ENCODE measurements at regions not wholly inside any gene's neighbourhood (a gene's known extent, or its start where the extent isn't known, plus 50 kb on each side); places are given as distances from the start of the nearest gene placed in this dataset.
"Not testable (repeated sequence)": the region's sequence is repeated elsewhere in the genome, so short reads cannot be mapped to it uniquely, and the experiment has no call there.

DNA sequence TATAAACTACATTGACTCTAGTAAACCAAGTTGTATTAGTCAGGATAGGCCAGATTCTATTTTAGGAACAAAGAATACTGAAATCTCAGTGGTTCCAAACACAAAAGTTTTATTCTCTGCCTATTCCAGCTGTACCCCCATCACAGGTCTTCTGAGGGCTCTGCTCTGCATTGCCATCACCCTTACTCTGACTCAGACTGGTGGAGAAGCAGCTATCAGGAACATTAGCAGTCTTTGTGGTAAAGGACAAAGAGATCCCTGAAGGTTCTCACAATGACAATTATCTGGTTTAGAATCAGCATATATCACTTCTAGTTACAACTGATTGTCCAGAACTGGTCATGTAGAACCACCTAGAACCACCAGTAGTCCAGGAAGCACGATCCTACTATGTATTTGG, 251.1 kb downstream of the GLUD2 start:
- DNase-seq (ENCODE audit: low read depth) = no peak

GRCh38 chrX:121301356-121301755, 253.9 kb downstream of the GLUD2 start:
- DNase-seq (ENCODE audit: low read depth) = no peak

- DNase-seq (ENCODE audit: low read depth) = no peak
Measured at GRCh38 chrX:121301822-121302221, 254.4 kb downstream of the GLUD2 start.

DNA sequence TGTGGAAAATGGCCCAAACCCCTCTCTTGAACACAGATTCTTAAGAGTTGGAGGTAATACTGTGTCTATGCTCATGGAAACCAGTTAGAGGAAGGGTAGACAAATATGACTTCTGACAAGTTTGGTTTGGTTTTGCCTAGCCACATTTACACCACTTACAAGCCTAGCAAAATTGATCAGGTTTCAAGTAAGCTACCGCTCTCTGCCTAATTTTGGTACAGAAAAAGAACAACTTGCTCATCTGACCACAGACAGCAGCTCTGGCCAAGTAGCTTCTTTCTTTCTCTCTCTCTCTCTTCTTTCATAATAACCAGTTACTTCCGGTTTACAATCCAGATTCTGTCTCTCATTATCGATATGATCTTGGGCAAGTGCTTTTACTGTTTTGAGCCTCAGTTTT, 260.0 kb downstream of the GLUD2 start:
- peak; percentile 2 for DNase-seq (ENCODE audit: low read depth)

DNA sequence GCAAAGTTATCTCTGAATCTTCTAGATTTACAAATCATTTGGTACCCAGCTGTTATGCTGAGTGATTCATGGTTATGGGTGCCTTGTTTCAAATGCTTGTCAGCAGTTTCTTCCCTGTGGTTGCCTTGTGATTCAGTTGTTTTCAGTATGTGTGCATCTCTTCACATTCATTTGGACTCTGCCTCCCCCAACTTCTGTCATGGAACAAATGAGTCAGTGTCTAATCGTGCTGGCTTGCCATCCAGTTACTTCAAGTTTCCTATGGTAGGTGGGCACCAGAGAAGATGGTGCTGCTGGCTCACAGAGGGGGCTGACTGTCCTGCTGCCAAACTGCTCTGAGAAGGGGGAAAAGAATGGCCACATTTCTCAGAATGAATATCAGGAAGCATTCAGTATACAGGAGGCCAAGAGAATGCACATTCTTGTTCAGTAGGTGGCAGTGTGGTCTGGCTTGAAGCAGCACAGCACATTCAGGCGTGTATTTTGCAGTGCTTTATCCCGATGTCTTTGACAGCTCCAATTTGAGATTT, 260.9 kb downstream of the GLUD2 start:
- DNase-seq (ENCODE audit: low read depth) = peak; percentile 60

DNA sequence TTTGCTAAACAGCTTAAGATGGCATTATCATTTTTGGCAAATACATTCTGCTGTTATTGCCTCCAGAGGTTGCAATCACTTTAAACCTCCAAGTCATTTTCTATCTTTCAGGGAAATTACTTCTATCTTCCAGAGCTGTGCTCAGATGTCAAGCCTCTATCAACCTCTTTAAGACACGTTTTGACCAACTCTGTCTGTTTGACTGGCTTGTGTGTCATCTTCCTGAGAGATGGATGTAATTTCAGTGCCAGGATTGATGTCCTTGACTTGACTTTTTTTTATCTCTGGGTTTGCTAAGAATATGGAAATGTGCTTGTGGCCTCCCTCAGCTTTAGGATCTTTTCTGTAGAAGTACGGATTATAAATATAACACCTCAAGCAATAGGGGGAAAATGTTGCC, 263.4 kb downstream of the GLUD2 start:
- DNase-seq (ENCODE audit: low read depth) = no peak

DNA sequence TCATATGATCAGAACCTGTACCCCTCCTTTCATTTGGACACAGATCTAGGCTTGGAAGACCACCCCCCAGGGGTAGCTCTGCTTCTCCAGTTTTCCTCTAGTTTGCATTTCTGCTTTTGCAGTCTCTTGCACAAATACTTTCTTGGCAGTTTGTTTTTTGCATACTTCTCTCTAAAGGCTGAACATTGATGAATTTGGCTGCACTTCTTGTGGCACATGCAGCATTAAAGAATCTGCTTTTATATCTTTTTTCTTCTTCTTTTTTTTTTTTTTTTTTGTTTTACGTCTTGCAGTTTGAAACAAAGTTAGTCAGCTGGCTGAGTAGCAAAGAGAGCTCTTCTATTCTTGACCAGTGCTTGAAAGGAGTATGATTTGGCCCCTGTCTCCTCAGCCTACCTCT, 273.0 kb downstream of the GLUD2 start:
- no peak for DNase-seq (ENCODE audit: low read depth)

GRCh38 chrX:121322159-121322558, 274.7 kb downstream of the GLUD2 start:
- no peak for DNase-seq (ENCODE audit: low read depth)

- no peak for DNase-seq (ENCODE audit: low read depth)
Measured at GRCh38 chrX:121323337-121323736, 275.9 kb downstream of the GLUD2 start.

DNA sequence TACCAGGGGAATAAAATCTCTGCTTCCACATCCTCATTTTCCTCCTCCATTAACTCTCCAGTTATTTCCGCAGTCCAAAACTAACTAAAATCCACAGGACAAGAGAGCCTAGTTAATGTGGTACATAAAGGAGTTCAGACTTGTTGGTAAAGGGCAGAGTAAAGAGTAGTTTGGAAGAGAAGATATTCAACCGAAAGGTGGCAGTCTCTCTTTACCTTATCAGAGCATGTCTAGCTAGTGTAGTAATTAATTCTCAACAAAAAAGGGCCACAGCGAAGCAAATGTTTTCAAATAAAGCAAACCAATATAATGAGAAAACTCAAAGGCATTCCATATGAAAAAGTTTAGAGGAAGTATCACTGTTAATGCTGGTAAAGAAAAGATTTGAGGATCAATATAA, 286.5 kb downstream of the GLUD2 start:
- no peak for DNase-seq (ENCODE audit: low read depth)

GRCh38 chrX:121336831-121337421, 289.5 kb downstream of the GLUD2 start:
- DNase-seq (ENCODE audit: low read depth) = no peak

GRCh38 chrX:121337816-121338215, 290.4 kb downstream of the GLUD2 start:
- no peak for DNase-seq (ENCODE audit: low read depth)

GRCh38 chrX:121349263-121349662, 301.9 kb downstream of the GLUD2 start:
- DNase-seq (ENCODE audit: low read depth) = no peak

GRCh38 chrX:121356139-121356849, 308.9 kb downstream of the GLUD2 start:
- no peak for DNase-seq (ENCODE audit: low read depth)

GRCh38 chrX:121356850-121357171, 309.4 kb downstream of the GLUD2 start:
- DNase-seq (ENCODE audit: low read depth) = no peak

- DNase-seq (ENCODE audit: low read depth) = no peak
Measured at GRCh38 chrX:121360280-121360679, 312.9 kb downstream of the GLUD2 start.

DNA sequence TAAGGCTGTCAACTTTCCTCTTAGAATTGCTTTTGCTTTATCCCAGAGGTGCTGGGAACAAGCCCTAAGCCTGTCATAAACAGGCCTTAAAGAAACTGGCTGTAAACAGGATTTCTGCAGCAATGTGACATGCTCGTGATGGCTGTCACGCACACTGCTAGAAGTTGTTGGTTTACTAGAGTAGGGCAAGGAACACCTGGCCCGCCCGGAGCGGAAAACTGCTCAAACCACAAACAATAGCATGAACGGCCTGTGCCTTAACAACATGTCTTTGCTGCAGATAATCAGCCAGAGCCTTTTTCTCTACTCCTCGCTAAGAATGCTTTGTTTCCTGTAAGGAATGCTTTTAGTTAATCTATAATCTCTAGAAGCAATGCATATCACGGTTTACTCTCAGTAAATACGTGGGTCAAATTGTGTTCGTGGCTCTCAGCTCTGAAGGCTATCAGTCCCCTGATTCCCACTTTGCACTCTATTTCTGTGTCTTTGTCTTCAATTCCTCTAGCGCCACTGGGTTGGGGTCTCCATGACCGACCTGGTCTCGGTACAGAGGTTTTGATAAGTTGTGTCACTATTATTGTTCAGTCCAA, 318.3 kb downstream of the GLUD2 start:
- DNase-seq (ENCODE audit: low read depth) = no peak

DNA sequence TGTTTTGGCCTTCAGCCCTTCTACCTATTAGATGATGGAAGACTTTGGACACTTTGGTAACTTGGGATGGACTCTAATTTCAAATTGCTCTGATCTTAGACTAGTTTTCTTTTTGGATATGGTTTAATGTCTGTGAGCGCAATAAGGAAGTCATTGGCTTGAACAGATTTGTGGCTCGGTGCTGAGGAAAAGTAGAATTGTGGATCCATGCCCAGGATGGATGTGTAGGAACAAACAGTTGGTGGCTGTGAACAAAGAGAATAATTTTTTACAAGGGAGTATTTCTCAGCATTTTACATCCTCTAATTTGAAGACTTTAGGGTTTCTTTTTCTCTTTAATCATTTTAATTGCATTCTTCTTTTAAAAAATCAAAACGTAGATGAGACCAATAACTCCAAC, 327.1 kb downstream of the GLUD2 start:
- no peak for DNase-seq (ENCODE audit: low read depth)

DNA sequence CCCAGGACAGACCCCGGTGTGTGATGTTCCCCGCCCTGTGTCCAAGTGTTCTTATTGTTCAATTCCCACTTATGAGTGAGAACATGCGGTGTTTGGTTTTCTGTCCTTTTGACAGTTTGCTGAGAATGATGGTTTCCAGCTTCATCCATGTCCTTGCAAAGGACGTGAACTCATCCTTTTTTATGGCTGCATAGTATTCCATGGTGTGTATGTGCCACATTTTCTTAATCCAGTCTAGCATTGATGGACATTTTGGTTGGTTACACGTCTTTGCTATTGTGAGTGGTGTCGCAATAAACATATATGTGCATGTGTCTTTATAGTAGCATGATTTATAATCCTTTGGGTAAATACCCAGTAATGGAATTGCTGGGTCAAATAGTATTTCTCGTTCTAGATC, 334.5 kb downstream of the GLUD2 start:
- DNase-seq (ENCODE audit: low read depth) = not testable (repeated sequence)

DNA sequence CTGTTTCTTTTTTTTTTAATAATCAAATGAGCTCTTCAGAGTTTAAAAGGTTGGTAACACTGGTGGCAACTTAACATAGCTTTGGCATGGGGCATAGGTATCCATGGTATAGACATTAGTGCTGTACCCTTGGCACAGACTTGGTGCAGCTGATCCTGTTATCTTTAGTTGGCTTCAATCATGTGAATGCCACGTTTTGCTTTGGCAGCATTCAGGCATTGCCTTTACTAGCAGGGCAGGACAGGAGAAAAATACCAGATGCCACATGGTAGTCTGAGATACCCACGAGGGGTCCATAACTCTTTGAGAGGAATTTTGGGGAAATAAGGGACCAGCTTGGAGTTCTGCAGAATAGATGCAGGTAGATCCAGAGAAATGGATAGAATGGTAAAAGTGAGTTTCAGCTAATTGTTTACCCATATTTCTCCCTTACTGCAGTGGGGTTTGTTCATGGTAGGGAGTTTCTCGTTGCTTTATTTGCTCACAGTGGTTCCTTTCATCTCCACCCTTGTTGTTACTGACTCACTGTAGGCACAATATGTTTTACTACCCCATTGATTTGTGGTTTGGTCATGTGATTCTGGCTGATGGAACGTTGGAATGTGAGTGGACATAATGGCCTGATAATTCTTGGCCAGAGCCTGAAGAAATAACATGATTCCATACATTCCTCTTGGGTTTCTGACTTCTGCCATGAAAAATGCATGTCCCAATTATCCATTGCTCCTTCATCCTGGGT, 342.7 kb downstream of the GLUD2 start:
- no peak for DNase-seq (ENCODE audit: low read depth)

DNA sequence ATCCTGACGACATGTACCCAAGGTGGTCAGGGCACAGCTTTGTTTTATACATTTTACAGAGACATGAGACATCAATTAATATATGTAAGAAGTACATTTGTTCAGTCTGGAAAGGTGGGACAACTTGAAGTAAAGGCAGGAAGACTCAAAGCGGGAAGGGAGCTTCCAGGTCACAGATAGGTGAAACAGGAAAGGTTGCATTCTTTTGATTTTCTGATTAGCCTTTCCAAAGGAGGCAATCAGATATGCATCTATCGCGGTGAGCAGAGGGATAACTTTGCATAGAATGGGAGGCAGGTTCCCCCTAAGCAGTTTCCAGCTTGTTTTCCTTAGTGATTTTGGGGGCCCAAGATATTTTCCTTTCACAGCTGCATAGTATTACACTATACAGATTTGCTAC, 358.4 kb downstream of the GLUD2 start:
- DNase-seq (ENCODE audit: low read depth) = no peak

DNA sequence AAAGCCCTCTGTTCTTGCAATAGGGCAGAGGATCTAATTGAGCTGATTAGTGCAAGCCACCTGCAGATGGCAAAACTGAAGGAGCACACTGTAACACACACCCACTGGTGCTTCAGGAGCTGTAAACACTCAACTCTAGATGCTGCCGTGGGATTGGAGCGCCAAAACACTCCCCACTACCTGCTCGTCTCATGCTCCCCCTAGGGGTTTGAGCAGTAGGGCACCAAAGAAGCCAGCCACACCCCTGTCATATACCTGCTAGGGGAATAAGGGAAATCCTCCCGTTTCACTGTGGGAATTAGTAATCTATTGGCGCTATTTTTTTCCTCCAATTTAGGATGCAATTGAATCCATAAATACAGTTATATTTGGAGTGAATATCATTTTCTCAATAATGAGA, 360.2 kb downstream of the GLUD2 start:
- no peak for DNase-seq (ENCODE audit: low read depth)

DNA sequence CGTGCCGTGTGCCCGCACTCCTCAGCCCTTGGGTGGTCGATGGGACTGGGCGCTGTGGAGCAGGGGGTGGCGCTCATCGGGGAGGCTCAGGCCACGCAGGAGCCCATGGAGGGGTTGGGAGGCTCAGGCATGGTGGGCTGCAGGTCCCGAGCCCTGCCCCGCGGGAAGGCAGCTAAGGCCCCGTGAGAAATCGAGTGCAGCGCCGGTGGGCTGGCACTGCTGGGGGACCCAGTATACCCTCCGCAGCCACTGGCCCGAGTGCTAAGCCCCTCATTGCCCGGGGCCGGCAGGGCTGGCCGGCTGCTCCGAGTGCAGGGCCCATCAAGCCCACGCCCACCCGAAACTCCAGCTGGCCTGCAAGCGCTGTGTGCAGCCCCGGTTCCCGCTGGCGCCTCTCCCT, 384.1 kb downstream of the GLUD2 start:
- not testable (repeated sequence) for DNase-seq (ENCODE audit: low read depth)

Measured in non-pigmented ciliary epithelial cell (primary cell).